SK-N-SH treated with all-trans-retinoic acid at 6 μM for 48 hours (cell line): ENCODE measurements at regions not wholly inside any gene's neighbourhood (a gene's known extent, or its start where the extent isn't known, plus 50 kb on each side); places are given as distances from the start of the nearest gene placed in this dataset.
A peak's percentile ranks its signal among the peaks of the same experiment; 100 is the strongest.

Source experiments
- ATAC-seq: fragments of 200-7000 bp; cut with Tn5 transposase; 3 replicates; pipeline ENCODE4 v1.9.1; 2020; ENCODE audit warnings: mild to moderate bottlenecking, moderate library complexity
- BACH2 ChIP-seq: fragments of 250-450 bp; sonication (Bioruptor Pico); IDR thresholded peaks from 2 replicates; pipeline ENCODE4 v1.9.0; 2021; ENCODE audit warnings: mild to moderate bottlenecking, borderline replicate concordance
- CREB5 ChIP-seq: fragments of 250-450 bp; sonication (Bioruptor Pico); IDR thresholded peaks from 2 replicates; pipeline ENCODE4 v1.5.1; 2020; ENCODE audit warnings: low read depth, mild to moderate bottlenecking, moderate library complexity
- CSDC2 ChIP-seq: fragments of 250-450 bp; sonication (Bioruptor Pico); IDR thresholded peaks from 2 replicates; pipeline ENCODE4 v1.5.0; 2020; ENCODE audit warnings: mild to moderate bottlenecking, moderate library complexity
- CSRNP3 ChIP-seq: fragments of 250-450 bp; sonication (Bioruptor Pico); IDR thresholded peaks from 2 replicates; pipeline ENCODE4 v1.5.1; 2021; ENCODE audit warnings: mild to moderate bottlenecking, moderate library complexity
- ESRRG ChIP-seq: fragments of 250-450 bp; sonication (Bioruptor Pico); IDR thresholded peaks from 2 replicates; pipeline ENCODE4 v1.6.1; 2021; ENCODE audit warnings: mild to moderate bottlenecking
- ISL1 ChIP-seq: fragments of 250-450 bp; sonication (Bioruptor Pico); IDR thresholded peaks from 2 replicates; pipeline ENCODE4 v2.1.2; 2022; ENCODE audit warnings: mild to moderate bottlenecking, moderate library complexity
- PATZ1 ChIP-seq: fragments of 250-450 bp; sonication (Bioruptor Pico); IDR thresholded peaks from 2 replicates; pipeline ENCODE4 v1.8.0; 2020; ENCODE audit warnings: mild to moderate bottlenecking, moderate library complexity, borderline replicate concordance
- POU6F1 ChIP-seq: fragments of 250-450 bp; sonication (Bioruptor Pico); IDR thresholded peaks from 2 replicates; pipeline ENCODE4 v1.8.0; 2021; ENCODE audit warnings: low read depth, mild to moderate bottlenecking, moderate library complexity, borderline replicate concordance
- PPARA ChIP-seq: fragments of 250-450 bp; sonication (Bioruptor Pico); IDR thresholded peaks from 2 replicates; pipeline ENCODE4 v1.5.0; 2020; ENCODE audit warnings: mild to moderate bottlenecking, borderline replicate concordance
- SNAI2 ChIP-seq: fragments of 250-450 bp; sonication (Bioruptor Pico); IDR thresholded peaks from 2 replicates; pipeline ENCODE4 v1.5.0; 2020; ENCODE audit warnings: mild to moderate bottlenecking, moderate library complexity
- TCF4 ChIP-seq: fragments of 250-450 bp; sonication (Bioruptor Pico); IDR thresholded peaks from 2 replicates; pipeline ENCODE4 v1.8.0; 2021; ENCODE audit warnings: mild to moderate bottlenecking, moderate library complexity, borderline replicate concordance
- TOX ChIP-seq: fragments of 250-450 bp; sonication (Bioruptor Pico); IDR thresholded peaks from 2 replicates; pipeline ENCODE4 v1.8.0; 2021; ENCODE audit warnings: mild to moderate bottlenecking, moderate library complexity, borderline replicate concordance
- TSHZ2 ChIP-seq: fragments of 250-450 bp; sonication (Bioruptor Pico); IDR thresholded peaks from 2 replicates; pipeline ENCODE4 v1.5.0; 2020; ENCODE audit warnings: mild to moderate bottlenecking, moderate library complexity
- ZFP3 ChIP-seq: fragments of 250-450 bp; sonication (Bioruptor Pico); IDR thresholded peaks from 2 replicates; pipeline ENCODE4 v1.5.0; 2020; ENCODE audit warnings: mild to moderate bottlenecking, moderate library complexity
- ZFP30 ChIP-seq: fragments of 450-650 bp; formaldehyde crosslinking; IDR thresholded peaks from 2 replicates; pipeline ENCODE4 v1.5.0; 2022; ENCODE audit warnings: mild to moderate bottlenecking, moderate library complexity
- ZNF565 ChIP-seq: fragments of 450-650 bp; formaldehyde crosslinking; conservative IDR thresholded peaks from 2 replicates; pipeline ENCODE4 v1.5.0; 2020; ENCODE audit warnings: low read depth, mild to moderate bottlenecking, moderate library complexity
- ZNF70 ChIP-seq: fragments of 450-650 bp; formaldehyde crosslinking; IDR thresholded peaks from 2 replicates; pipeline ENCODE4 v1.5.0; 2020; ENCODE audit warnings: mild to moderate bottlenecking, moderate library complexity
- ZNF8 ChIP-seq: fragments of 450-650 bp; formaldehyde crosslinking; IDR thresholded peaks from 2 replicates; pipeline ENCODE4 v1.5.0; 2020; ENCODE audit warnings: mild to moderate bottlenecking, moderate library complexity

GRCh38 chr2:164257742-164258141 lies 363.5 kb downstream of the GRB14 start:
- TF ChIP-seq CSRNP3 (CRISPR knock-in tag) (no peak), CREB5 (CRISPR knock-in tag) (no peak), ZNF565 (CRISPR knock-in tag) (no peak), SNAI2 (CRISPR knock-in tag) (no peak), ISL1 (CRISPR knock-in tag) (no peak), ZNF70 (no peak)
- TF ChIP-seq, all 23 proteins: peak for 0
- peak; percentile 38; the same call in 1 of the 3 replicates for ATAC-seq

- ATAC-seq = no peak
- no peak for TF ChIP-seq CREB5 (CRISPR knock-in tag)
Observed at GRCh38 chr2:164252568-164253287, 368.6 kb downstream of the GRB14 start.

GRCh38 chr2:164243315-164243714 lies 378.0 kb downstream of the GRB14 start:
- TF ChIP-seq TCF4 (0 out of 2 replicates have a peak, but pooled peaks have one; percentile 14), ZFP3 (no peak)
- ATAC-seq = no peak

- no peak for ATAC-seq
- TF ChIP-seq CSDC2 (CRISPR knock-in tag) (no peak), TCF4 (no peak), PATZ1 (no peak), CSRNP3 (CRISPR knock-in tag) (no peak), TSHZ2 (CRISPR knock-in tag) (no peak), ZNF70 (no peak), ZFP30 (CRISPR knock-in tag) (no peak), CREB5 (CRISPR knock-in tag) (no peak), PPARA (CRISPR knock-in tag) (no peak), TOX (CRISPR knock-in tag) (no peak), ESRRG (no peak), BACH2 (CRISPR knock-in tag) (no peak), ZNF8 (CRISPR knock-in tag) (no peak), POU6F1 (CRISPR knock-in tag) (no peak)
- TF ChIP-seq, all 23 proteins: peak for 0
Observed at GRCh38 chr2:164242409-164242808, 378.9 kb downstream of the GRB14 start.
